ENCODE measurements at regions not wholly inside any gene's neighbourhood (a gene's known extent, or its start where the extent isn't known, plus 50 kb on each side); places are given as distances from the start of the nearest gene placed in this dataset.

DNA sequence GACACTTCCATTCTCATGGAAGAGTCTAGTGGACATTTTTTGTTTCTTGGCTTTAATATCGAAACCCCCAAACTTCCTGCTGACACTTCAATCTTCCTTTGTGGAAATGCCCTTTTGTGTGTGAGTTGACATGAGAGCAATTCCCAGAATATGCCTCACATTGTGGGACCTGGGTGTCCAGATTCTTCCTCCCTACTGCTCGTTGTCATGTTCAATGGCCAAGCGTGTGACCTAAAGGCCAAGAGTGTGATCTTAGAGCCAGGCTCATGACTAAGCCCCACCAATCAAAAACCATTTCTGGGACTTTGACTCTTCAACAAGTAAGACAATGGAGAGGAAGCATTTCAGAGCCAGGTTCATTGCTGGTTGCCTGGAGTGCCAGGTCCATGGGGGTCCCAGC lies 52.5 kb upstream of the BMPER start:
- DNase-seq (ENCODE audit: low read depth) = no peak

GRCh38 chr7:33853361-33854062 lies 51.8 kb upstream of the BMPER start:
- DNase-seq (ENCODE audit: low read depth) = peak; percentile 70

- DNase-seq (ENCODE audit: low read depth) = peak; percentile 49
Observed at GRCh38 chr7:33854178-33854577, 51.2 kb upstream of the BMPER start.

- DNase-seq (ENCODE audit: low read depth) = no peak
Observed at GRCh38 chr7:33854801-33855350, 50.5 kb upstream of the BMPER start.
